Upper lobe of left lung (tissue), 6 donors: ENCODE measurements at regions not wholly inside any gene's neighbourhood (a gene's known extent, or its start where the extent isn't known, plus 50 kb on each side); places are given as distances from the start of the nearest gene placed in this dataset.
A peak's percentile ranks its signal among the peaks of the same experiment; 100 is the strongest.

Experiments used
- ATAC-seq, 2 donors: fragments of 200-7000 bp; cut with Tn5 transposase; one replicate each; pipeline ENCODE4 v1.9.1; 2022; ENCODE audit warnings: mild to moderate bottlenecking in 2 of 2, moderate library complexity in 2 of 2; ENCODE audit not compliant: low FRiP score in 2 of 2
- DNase-seq, 2 donors: peaks; one replicate each; pipeline ENCODE4 v3.0.0-alpha.2; 2019 to 2020
- H3K27ac ChIP-seq, 4 donors: fragments of 200-600 bp; sonication (generic); one replicate each; pipeline ENCODE4 v1.5.1; 2016 to 2019
- H3K27me3 ChIP-seq, 4 donors: fragments of 200-600 bp; sonication (generic); one replicate each; pipeline ENCODE4 v1.5.1; 2017 to 2019
- H3K36me3 ChIP-seq, 4 donors: fragments of 200-600 bp; sonication (generic); one replicate each; pipeline ENCODE4 v1.5.1; 2016 to 2019
- H3K4me1 ChIP-seq, 4 donors: fragments of 200-600 bp; sonication (generic); one replicate each; pipeline ENCODE4 v1.5.1; 2018 to 2019
- H3K4me3 ChIP-seq, 4 donors: fragments of 200-600 bp; sonication (generic); one replicate each; pipeline ENCODE4 v1.5.1; 2017 to 2019; ENCODE audit warnings: mild to moderate bottlenecking in 2 of 4, moderate library complexity in 1 of 4
- H3K9me3 ChIP-seq, 4 donors: fragments of 200-600 bp; sonication (generic); one replicate each; pipeline ENCODE4 v1.5.1; 2018 to 2019
- CTCF ChIP-seq, 6 experiments: fragments of 450-650 bp in 4 of 6; fragments of 200-600 bp in 2 of 6; sonication (generic) in 2 of 6; IDR thresholded peaks; one replicate each; pipeline ENCODE4 v1.5.1; 2016 to 2019; ENCODE audit warnings: antibody characterized with exemption in 6 of 6
- EP300 ChIP-seq, 4 donors: sonication (generic); formaldehyde crosslinking; IDR thresholded peaks; one replicate each; pipeline ENCODE4 v1.5.1; 2017; ENCODE audit warnings: antibody characterized with exemption in 4 of 4, control low read depth in 2 of 4
- POLR2A ChIP-seq, 4 donors: fragments of 450-650 bp; IDR thresholded peaks; one replicate each; pipeline ENCODE4 v1.5.1; 2016 to 2017; ENCODE audit warnings: antibody characterized with exemption in 4 of 4, mild to moderate bottlenecking in 2 of 4
- POLR2AphosphoS5 ChIP-seq, 2 donors: sonication (generic); formaldehyde crosslinking; IDR thresholded peaks; one replicate each; pipeline ENCODE4 v1.5.1; 2017; ENCODE audit warnings: antibody characterized with exemption in 2 of 2
- WGBS, 2 donors: methylation state at CpG; one replicate each; pipeline ENCODE4 v1.1.5; 2017 to 2018; 5-methylcytosine and 5-hydroxymethylcytosine counted together
- donor health status: DM: no; HTN: no; CAD: no; lungs with moderate emphysema.
- donor health status: DM: no; HTN: yes; CAD: no; lungs with severe emphysema.

DNA sequence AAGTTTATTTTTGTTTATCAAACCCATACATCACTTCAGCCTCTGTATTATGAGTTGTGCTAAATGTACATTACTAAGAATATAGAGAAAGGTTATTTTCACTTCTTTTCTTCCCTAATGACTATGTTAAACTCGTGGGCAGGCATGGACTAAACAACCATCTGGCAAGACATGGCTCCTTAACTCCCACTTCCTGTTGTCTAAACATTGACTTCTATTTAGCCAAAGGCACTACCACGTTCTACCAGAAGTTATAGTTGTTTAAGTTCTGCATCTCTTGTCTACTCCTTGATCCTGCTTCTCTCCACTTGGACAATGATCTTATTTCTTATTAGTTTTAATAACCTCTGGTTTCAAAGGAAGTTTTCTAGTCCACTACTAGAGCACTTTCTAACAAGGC lies 136.1 kb downstream of the MACIR start:
- no peak for ATAC-seq
- no peak for DNase-seq
- Histone ChIP-seq H3K27ac (no peak overlapping the region), H3K4me1 (peaks cover 0 to 4% (median 1%) of the 10 kb centered on the region in 4 donors), H3K36me3 (no peaks in the 10 kb centered on the region), H3K4me3 (no peak overlapping the region), H3K27me3 (no peaks in the 10 kb centered on the region), H3K9me3 (no peaks in the 10 kb centered on the region)
- TF ChIP-seq POLR2AphosphoS5 (IDR thresholded peaks at IDR 0.05), result no peak
- TF ChIP-seq POLR2A (IDR thresholded peaks at IDR 0.05), result no peak
- no peak for TF ChIP-seq CTCF (IDR thresholded peaks at IDR 0.05)
- TF ChIP-seq EP300 (IDR thresholded peaks at IDR 0.05), result no peak
- 24 to 39% methylated on average over 2 of the region's 2 CpGs for WGBS, 2 donors

DNA sequence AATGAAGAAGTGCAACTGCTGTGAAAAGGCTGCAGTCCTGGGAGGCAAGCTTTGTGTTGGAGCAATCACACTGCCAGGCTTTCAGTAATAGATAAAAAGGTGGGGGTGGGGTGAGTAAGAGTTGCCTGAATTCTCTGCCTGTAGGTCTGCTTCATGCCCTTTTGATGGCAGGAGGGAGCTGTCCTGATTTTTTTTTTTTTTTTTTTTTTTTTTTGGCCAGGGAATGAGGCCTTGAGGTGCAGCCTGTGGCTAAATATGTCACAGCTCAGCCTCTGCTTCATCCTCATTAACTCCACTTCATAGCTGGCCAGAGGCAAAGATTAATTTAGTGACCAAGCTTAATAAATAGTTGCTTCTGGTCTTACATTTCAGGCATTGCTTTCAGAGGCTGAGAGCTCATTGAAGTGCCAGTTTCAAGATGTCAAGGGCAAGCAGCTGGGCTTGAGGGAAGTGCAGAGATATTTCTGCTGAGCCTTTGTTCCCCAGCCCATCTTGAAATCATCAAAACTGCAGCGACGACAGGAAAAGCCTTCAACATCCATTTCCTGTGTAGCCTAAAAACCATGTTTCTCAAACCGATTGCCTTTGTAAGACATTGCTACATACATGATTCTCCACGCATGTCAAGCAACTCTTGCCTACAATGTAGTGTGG lies 134.7 kb downstream of the MACIR start:
- DNase-seq, result no peak
- peaks cover 0 to 4% (median 1%) of the 10 kb centered on the region in 4 donors for H3K4me1 ChIP-seq
- no peak for TF ChIP-seq CTCF (IDR thresholded peaks at IDR 0.05)
- no peak for TF ChIP-seq POLR2A (IDR thresholded peaks at IDR 0.05)
- no peak for TF ChIP-seq EP300 (IDR thresholded peaks at IDR 0.05)
- TF ChIP-seq POLR2AphosphoS5 (IDR thresholded peaks at IDR 0.05), result no peak
- no peaks in the 10 kb centered on the region for H3K36me3 ChIP-seq
- ATAC-seq, result peak in 1 of 2 donors; percentile 75
- H3K27ac ChIP-seq, result peak overlapping the region in 2 of 4 donors; percentile 11 to 34
- WGBS, 2 donors, result 29 to 38% methylated on average over 4 of the region's 4 CpGs
- no peak overlapping the region for H3K4me3 ChIP-seq
- no peaks in the 10 kb centered on the region for H3K9me3 ChIP-seq
- no peaks in the 10 kb centered on the region for H3K27me3 ChIP-seq

DNA sequence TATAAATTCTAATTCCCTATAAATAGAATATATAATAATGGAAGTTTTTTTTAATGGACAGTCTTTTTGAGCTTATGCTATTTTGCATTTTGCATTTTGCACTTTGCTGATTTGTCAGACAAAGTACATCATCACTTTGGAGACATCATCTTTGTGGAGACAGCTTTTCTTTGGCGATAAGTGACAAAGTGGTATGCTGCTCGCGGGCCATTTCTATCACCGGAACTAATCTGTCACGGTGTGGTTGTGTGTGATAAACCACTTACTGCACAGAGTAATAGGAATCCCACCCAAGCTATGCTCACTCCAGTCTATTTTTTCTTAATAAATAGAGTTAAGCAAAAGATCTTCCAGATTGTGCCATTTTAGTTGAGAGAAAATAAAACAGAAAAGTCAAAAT lies 133.1 kb downstream of the MACIR start:
- ATAC-seq, result no peak
- 88 to 91% methylated on average over 5 of the region's 5 CpGs for WGBS, 2 donors
- no peak for DNase-seq
- Histone ChIP-seq H3K4me3 (no peak overlapping the region), H3K36me3 (no peaks in the 10 kb centered on the region), H3K9me3 (no peaks in the 10 kb centered on the region), H3K4me1 (peaks cover 0 to 4% (median 1%) of the 10 kb centered on the region in 4 donors), H3K27me3 (no peaks in the 10 kb centered on the region), H3K27ac (no peak overlapping the region)
- no peak for TF ChIP-seq CTCF (IDR thresholded peaks at IDR 0.05)
- no peak for TF ChIP-seq POLR2A (IDR thresholded peaks at IDR 0.05)
- TF ChIP-seq EP300 (IDR thresholded peaks at IDR 0.05), result no peak

DNA sequence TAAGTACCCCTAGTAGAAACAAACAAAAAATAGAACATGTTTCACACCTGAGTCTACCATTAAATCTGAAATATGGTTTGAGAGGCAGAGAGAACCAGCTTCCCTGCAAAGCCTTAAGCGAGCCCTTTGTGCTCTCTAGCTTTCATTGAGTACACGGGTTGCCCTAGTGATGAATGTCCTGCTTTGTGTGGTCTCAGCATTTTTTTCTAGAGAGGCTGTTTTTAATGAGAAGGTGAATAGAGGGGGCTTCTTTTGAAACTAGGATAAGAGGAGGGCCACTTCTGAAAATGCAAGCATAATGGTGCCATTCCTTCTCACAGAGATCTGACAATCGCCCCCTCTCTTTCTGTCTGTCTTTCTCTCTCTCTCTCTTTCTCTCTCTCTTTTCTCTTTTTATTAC lies 131.3 kb downstream of the MACIR start:
- WGBS, 2 donors, result 72 to 73% methylated on average over 3 of the region's 3 CpGs
- TF ChIP-seq EP300 (IDR thresholded peaks at IDR 0.05) (no peak), POLR2A (IDR thresholded peaks at IDR 0.05) (no peak), POLR2AphosphoS5 (IDR thresholded peaks at IDR 0.05) (no peak), CTCF (IDR thresholded peaks at IDR 0.05) (no peak)

DNA sequence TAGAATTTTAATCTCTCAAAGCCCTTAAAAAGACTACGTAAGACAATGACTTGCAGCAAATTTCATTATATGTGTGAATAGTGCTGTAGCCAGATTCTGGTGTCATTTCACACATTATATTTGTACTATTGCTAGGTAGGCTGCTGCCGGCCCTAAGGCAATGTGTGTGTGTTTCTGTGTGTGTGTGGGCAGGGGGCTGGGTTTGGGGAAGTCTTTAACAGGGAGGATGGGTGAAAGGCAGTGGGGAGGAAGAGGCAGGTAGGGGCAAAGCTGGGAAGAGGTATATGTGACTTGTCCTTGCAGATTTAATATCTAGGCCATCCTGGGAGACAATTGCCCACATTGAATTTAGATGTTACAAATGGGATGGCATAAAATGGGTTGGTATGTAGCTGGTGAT lies 130.8 kb downstream of the MACIR start:
- 85 to 90% methylated on average over 2 of the region's 2 CpGs for WGBS, 2 donors
- TF ChIP-seq EP300 (IDR thresholded peaks at IDR 0.05) (no peak), POLR2AphosphoS5 (IDR thresholded peaks at IDR 0.05) (no peak), POLR2A (IDR thresholded peaks at IDR 0.05) (no peak), CTCF (IDR thresholded peaks at IDR 0.05) (no peak)
- no peak overlapping the region for H3K4me3 ChIP-seq
- no peak for ATAC-seq
- no peaks in the 10 kb centered on the region for H3K9me3 ChIP-seq
- no peak for DNase-seq
- H3K36me3 ChIP-seq, result no peaks in the 10 kb centered on the region
- H3K27ac ChIP-seq, result no peak overlapping the region
- H3K27me3 ChIP-seq, result no peaks in the 10 kb centered on the region
- H3K4me1 ChIP-seq, result peaks cover 0 to 3% (median under 1%) of the 10 kb centered on the region in 4 donors

More for the DNA sequence above, 131.3 kb downstream of the MACIR start:
- no peak for DNase-seq
- no peaks in the 10 kb centered on the region for H3K9me3 ChIP-seq
- no peak overlapping the region for H3K27ac ChIP-seq
- H3K4me3 ChIP-seq, result no peak overlapping the region
- H3K36me3 ChIP-seq, result no peaks in the 10 kb centered on the region
- ATAC-seq, result no peak
- H3K4me1 ChIP-seq, result peaks cover 0 to 4% (median 1%) of the 10 kb centered on the region in 4 donors
- no peaks in the 10 kb centered on the region for H3K27me3 ChIP-seq
